ENCODE measurements at regions not wholly inside any gene's neighbourhood (a gene's known extent, or its start where the extent isn't known, plus 50 kb on each side); places are given as distances from the start of the nearest gene placed in this dataset.
"Not testable (repeated sequence)": the region's sequence is repeated elsewhere in the genome, so short reads cannot be mapped to it uniquely, and the experiment has no call there.

DNA sequence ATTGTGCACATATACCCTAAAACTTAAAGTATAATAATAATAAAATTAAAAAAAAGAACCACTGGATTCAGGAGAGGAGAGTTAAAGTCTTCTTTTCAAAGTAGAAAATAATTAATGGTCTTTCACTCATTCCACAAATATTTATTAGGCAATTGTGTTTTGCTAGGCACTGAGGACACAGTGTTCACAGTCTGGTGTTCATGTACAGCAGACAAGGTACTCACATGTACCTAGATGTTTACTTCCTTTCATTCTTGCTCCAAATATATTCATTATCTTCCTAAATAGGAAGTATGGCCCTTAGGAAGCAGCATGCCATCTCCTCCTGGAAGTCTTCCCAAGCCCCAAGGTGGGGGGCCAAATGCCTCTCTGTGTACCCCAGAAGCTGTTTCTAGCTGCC, 265.0 kb downstream of the NPHP4 start:
- ChIA-PET POLR2A (no interaction called here), RAD21 (ENCODE audit: unreplicated experiment) (no interaction called here), CTCF (no interaction called here), SMC1A (ENCODE audit: uncharacterized antibody, unreplicated experiment) (no interaction called here)
- intact Hi-C loops (cut with micrococcal nuclease; ENCODE audit: unreplicated experiment) (no loop called here), in situ Hi-C loops (cut with MboI) (no loop called here)
- H3K79me2 ChIP-seq (ENCODE audit: control insufficient read depth, insufficient read depth, low read length): no peaks in the 10 kb centered on the region
- no TSS peak for BruUV-seq (replicated peaks)
- H3K9me3 ChIP-seq (replicated peaks; ENCODE audit: control insufficient read depth, insufficient read depth, low read length): no peaks in the 10 kb centered on the region
- no peak for FAIRE-seq
- H3K4me1 ChIP-seq (ENCODE audit: control insufficient read depth, insufficient read depth, low read length): no peaks in the 10 kb centered on the region
- no peak overlapping the region for H3K9ac ChIP-seq (ENCODE audit: control insufficient read depth, insufficient read depth, low read length)
- no peaks in the 10 kb centered on the region for H3K36me3 ChIP-seq (ENCODE audit: control insufficient read depth in 2 of 2, insufficient read depth in 2 of 2, low read length in 1 of 2)
- no peak overlapping the region for H2AFZ ChIP-seq (ENCODE audit: control insufficient read depth, low read depth, low read length)
- no peak overlapping the region for H3K4me2 ChIP-seq (ENCODE audit: control insufficient read depth, insufficient read depth)
- no peak for ATAC-seq
- DNase-seq (ENCODE audit: low read depth, low spot score): no peak
- no peaks in the 10 kb centered on the region for H4K20me1 ChIP-seq (ENCODE audit: control insufficient read depth, insufficient read depth)
- no peak overlapping the region for H3K4me3 ChIP-seq
- no peak overlapping the region for H3K27ac ChIP-seq (ENCODE audit: control insufficient read depth, insufficient read depth)
- peaks cover 0 to 1% of the 10 kb centered on the region in 2 experiments; a peak in 1 of 4 replicates for H3K27me3 ChIP-seq (replicated peaks in 1 of 2; ENCODE audit: control insufficient read depth in 2 of 2, insufficient read depth in 2 of 2, low read length in 1 of 2)
- TF ChIP-seq BACH1 (IDR thresholded peaks at IDR 0.05; ENCODE audit: borderline replicate concordance): no peak
- TF ChIP-seq CHD1 (IDR thresholded peaks at IDR 0.05; ENCODE audit: low read depth, low read length): no peak
- no peak for TF ChIP-seq SMAD5 (IDR thresholded peaks at IDR 0.05; ENCODE audit: low read depth)
- no peak for TF ChIP-seq BCL11A (IDR thresholded peaks at IDR 0.05; ENCODE audit: low read depth, low read length)

DNA sequence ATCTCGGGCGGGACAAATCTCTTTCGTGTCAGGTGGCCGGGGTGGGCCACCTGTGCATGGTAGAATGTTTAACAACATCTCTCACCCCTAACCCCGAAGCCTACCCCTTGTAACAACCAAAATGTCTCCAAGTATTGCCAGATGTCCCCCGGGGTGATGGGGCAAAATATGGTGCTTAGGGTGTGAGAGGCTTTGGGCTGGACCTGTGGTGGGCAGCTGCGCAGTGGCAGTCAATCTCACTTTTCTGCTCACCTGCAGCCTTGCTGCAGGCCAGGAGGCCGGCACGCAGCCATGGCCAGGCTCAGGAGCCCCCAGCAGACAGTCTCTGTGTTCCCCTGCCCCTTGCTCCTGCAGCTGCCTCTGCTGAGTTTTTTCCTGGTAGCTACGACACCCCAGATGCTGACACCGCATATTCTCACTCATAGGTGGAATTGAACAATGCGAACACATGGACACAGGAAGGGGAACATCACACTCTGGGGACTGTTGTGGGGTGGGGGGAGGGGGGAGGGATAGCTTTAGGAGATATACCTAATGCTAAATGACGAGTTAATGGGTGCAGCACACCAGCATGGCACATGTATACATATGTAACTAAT, 265.5 kb downstream of the NPHP4 start:
- H3K9me3 ChIP-seq (replicated peaks; ENCODE audit: control insufficient read depth, insufficient read depth, low read length); RAD21 ChIA-PET (ENCODE audit: unreplicated experiment); CTCF ChIA-PET; FAIRE-seq; H3K79me2 ChIP-seq (ENCODE audit: control insufficient read depth, insufficient read depth, low read length); ATAC-seq; POLR2A ChIA-PET; in situ Hi-C loops (cut with MboI); H3K27me3 ChIP-seq (replicated peaks in 1 of 2; ENCODE audit: control insufficient read depth in 2 of 2, insufficient read depth in 2 of 2, low read length in 1 of 2); H2AFZ ChIP-seq (ENCODE audit: control insufficient read depth, low read depth, low read length); H3K36me3 ChIP-seq (ENCODE audit: control insufficient read depth in 2 of 2, insufficient read depth in 2 of 2, low read length in 1 of 2); H3K27ac ChIP-seq (ENCODE audit: control insufficient read depth, insufficient read depth); H3K4me2 ChIP-seq (ENCODE audit: control insufficient read depth, insufficient read depth); intact Hi-C loops (cut with micrococcal nuclease; ENCODE audit: unreplicated experiment); SMC1A ChIA-PET (ENCODE audit: uncharacterized antibody, unreplicated experiment); H4K20me1 ChIP-seq (ENCODE audit: control insufficient read depth, insufficient read depth); H3K4me3 ChIP-seq; H3K4me1 ChIP-seq (ENCODE audit: control insufficient read depth, insufficient read depth, low read length); BruUV-seq (replicated peaks); H3K9ac ChIP-seq (ENCODE audit: control insufficient read depth, insufficient read depth, low read length); DNase-seq (ENCODE audit: low read depth, low spot score): not testable (repeated sequence)
- 17% methylated on average over 12 of the region's 13 CpGs for WGBS (ENCODE audit: insufficient coverage, insufficient replicate concordance, low lambda C conversion rate, missing lambda C conversion rate)
